PFSK-1 (cell line): ENCODE measurements at regions not wholly inside any gene's neighbourhood (a gene's known extent, or its start where the extent isn't known, plus 50 kb on each side); places are given as distances from the start of the nearest gene placed in this dataset.

ENCODE experiments used
- REST ChIP-seq, 2 experiments: IDR thresholded peaks; 2 replicates each; pipeline versions ENCODE4 v1.6.1 to v1.8.0; 2011 to 2012; ENCODE audit warnings: low read depth in 2 of 2, low read length in 2 of 2, control low read depth in 1 of 2, inconsistent platforms in 1 of 2, mild to moderate bottlenecking in 1 of 2, moderate library complexity in 1 of 2; ENCODE audit not compliant: insufficient read depth in 1 of 2
- TAF1 ChIP-seq: IDR thresholded peaks from 2 replicates; pipeline ENCODE4 v1.6.1; 2012; ENCODE audit warnings: low read length, control low read depth, borderline replicate concordance; ENCODE audit not compliant: insufficient read depth

GRCh38 chr5:31107091-31107518 lies 86.4 kb upstream of the CDH6 start:
- TF ChIP-seq TAF1, result no peak
- no peak for TF ChIP-seq REST (IDR thresholded peaks at IDR 0.05; ENCODE audit: insufficient read depth in 1 of 2, low read depth in 2 of 2, low read length in 2 of 2)
